Stomach (tissue), 4 donors: ENCODE measurements at regions not wholly inside any gene's neighbourhood (a gene's known extent, or its start where the extent isn't known, plus 50 kb on each side); places are given as distances from the start of the nearest gene placed in this dataset.

Experiments used
- EP300 ChIP-seq: sonication (generic); formaldehyde crosslinking; IDR thresholded peaks from one replicate; pipeline ENCODE4 v1.6.1; 2017; ENCODE audit warnings: antibody characterized with exemption
- POLR2A ChIP-seq, 4 donors: fragments of 450-650 bp; IDR thresholded peaks; one replicate each; pipeline ENCODE4 v1.6.1; 2016; ENCODE audit warnings: antibody characterized with exemption in 4 of 4, control low read depth in 2 of 4, mild to moderate bottlenecking in 1 of 4, moderate library complexity in 1 of 4
- POLR2AphosphoS5 ChIP-seq, 3 donors: sonication (generic); formaldehyde crosslinking; IDR thresholded peaks; one replicate each; pipeline ENCODE4 v1.6.1; 2016; ENCODE audit warnings: antibody characterized with exemption in 3 of 3
- TF ChIP-seq, protein P1 (sequence below), 7 experiments: fragments of 450-650 bp in 4 of 7; fragments of 200-600 bp in 3 of 7; sonication (generic) in 3 of 7; IDR thresholded peaks; one replicate each; pipeline ENCODE4 v1.5.1; 2016 to 2019; ENCODE audit warnings: antibody characterized with exemption in 7 of 7, control low read depth in 2 of 7, mild to moderate bottlenecking in 1 of 7

- TF ChIP-seq POLR2A (IDR thresholded peaks at IDR 0.05) = no peak
- TF ChIP-seq, protein P1, sequence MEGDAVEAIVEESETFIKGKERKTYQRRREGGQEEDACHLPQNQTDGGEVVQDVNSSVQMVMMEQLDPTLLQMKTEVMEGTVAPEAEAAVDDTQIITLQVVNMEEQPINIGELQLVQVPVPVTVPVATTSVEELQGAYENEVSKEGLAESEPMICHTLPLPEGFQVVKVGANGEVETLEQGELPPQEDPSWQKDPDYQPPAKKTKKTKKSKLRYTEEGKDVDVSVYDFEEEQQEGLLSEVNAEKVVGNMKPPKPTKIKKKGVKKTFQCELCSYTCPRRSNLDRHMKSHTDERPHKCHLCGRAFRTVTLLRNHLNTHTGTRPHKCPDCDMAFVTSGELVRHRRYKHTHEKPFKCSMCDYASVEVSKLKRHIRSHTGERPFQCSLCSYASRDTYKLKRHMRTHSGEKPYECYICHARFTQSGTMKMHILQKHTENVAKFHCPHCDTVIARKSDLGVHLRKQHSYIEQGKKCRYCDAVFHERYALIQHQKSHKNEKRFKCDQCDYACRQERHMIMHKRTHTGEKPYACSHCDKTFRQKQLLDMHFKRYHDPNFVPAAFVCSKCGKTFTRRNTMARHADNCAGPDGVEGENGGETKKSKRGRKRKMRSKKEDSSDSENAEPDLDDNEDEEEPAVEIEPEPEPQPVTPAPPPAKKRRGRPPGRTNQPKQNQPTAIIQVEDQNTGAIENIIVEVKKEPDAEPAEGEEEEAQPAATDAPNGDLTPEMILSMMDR (IDR thresholded peaks at IDR 0.05) = no peak
- TF ChIP-seq POLR2AphosphoS5 (IDR thresholded peaks at IDR 0.05) = no peak
- no peak for TF ChIP-seq EP300
These were observed 292.3 kb downstream of the SMARCA2 start for GRCh38 chr9:2307480-2307879.
